ENCODE measurements at regions not wholly inside any gene's neighbourhood (a gene's known extent, or its start where the extent isn't known, plus 50 kb on each side); places are given as distances from the start of the nearest gene placed in this dataset.

DNA sequence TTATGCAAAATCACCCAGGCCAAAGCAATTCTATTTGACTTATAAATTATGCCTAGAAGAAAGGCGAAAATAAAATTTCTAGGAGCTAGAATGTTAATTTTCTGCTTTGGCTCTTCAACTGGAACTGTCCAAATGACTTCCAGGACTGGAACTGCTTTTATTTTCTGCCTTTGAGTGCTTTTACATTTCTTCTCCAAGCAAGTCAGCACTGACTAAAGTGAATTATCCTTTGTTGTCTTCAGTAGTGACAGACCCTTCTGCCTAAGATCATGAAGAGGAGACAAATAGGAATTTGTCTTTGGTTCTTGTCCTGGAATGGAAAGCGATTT lies 255.9 kb downstream of the DNAJB9 start:
- TF ChIP-seq POLR2A (IDR thresholded peaks at IDR 0.05): no peak
- TF ChIP-seq, protein P1, sequence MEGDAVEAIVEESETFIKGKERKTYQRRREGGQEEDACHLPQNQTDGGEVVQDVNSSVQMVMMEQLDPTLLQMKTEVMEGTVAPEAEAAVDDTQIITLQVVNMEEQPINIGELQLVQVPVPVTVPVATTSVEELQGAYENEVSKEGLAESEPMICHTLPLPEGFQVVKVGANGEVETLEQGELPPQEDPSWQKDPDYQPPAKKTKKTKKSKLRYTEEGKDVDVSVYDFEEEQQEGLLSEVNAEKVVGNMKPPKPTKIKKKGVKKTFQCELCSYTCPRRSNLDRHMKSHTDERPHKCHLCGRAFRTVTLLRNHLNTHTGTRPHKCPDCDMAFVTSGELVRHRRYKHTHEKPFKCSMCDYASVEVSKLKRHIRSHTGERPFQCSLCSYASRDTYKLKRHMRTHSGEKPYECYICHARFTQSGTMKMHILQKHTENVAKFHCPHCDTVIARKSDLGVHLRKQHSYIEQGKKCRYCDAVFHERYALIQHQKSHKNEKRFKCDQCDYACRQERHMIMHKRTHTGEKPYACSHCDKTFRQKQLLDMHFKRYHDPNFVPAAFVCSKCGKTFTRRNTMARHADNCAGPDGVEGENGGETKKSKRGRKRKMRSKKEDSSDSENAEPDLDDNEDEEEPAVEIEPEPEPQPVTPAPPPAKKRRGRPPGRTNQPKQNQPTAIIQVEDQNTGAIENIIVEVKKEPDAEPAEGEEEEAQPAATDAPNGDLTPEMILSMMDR (IDR thresholded peaks at IDR 0.05 in 4 of 5, conservative IDR thresholded peaks at IDR 0.05 in 1 of 5): no peak
